ENCODE measurements at regions not wholly inside any gene's neighbourhood (a gene's known extent, or its start where the extent isn't known, plus 50 kb on each side); places are given as distances from the start of the nearest gene placed in this dataset.

- DNase-seq: no peak
Measured at GRCh38 chr9:129504404-129504803, 116.5 kb downstream of the C9orf50 start.

- DNase-seq: no peak
Measured at GRCh38 chr9:129501771-129502319, 119.1 kb downstream of the C9orf50 start.

GRCh38 chr9:129500863-129501770, 119.8 kb downstream of the C9orf50 start:
- no peak for DNase-seq

GRCh38 chr9:129500161-129500862, 120.6 kb downstream of the C9orf50 start:
- DNase-seq: no peak

GRCh38 chr9:129498451-129499384, 122.2 kb downstream of the C9orf50 start:
- DNase-seq: no peak

- DNase-seq: no peak
Measured at GRCh38 chr9:129497813-129498450, 123.0 kb downstream of the C9orf50 start.

GRCh38 chr9:129497005-129497812, 123.7 kb downstream of the C9orf50 start:
- DNase-seq: no peak

- peak; percentile 81 to 86 for DNase-seq
Measured at GRCh38 chr9:129496473-129497004, 124.4 kb downstream of the C9orf50 start.

- peak; percentile 63 to 80 for DNase-seq
Measured at GRCh38 chr9:129495620-129496472, 125.1 kb downstream of the C9orf50 start.

- DNase-seq: no peak
Measured at GRCh38 chr9:129494113-129494789, 126.7 kb downstream of the C9orf50 start.

GRCh38 chr9:129493706-129494047, 127.2 kb downstream of the C9orf50 start:
- no peak for DNase-seq

- DNase-seq: no peak
Measured at GRCh38 chr9:129493002-129493705, 127.7 kb downstream of the C9orf50 start.

- DNase-seq: no peak
Measured at GRCh38 chr9:129491487-129491855, 129.4 kb downstream of the C9orf50 start.

GRCh38 chr9:129490583-129491486, 130.1 kb downstream of the C9orf50 start:
- DNase-seq: no peak

GRCh38 chr9:129489838-129490582, 130.9 kb downstream of the C9orf50 start:
- DNase-seq: no peak

- DNase-seq: no peak
Measured at GRCh38 chr9:129487658-129488483, 133.0 kb downstream of the C9orf50 start.
